HG03060 (cell line): ENCODE measurements at regions not wholly inside any gene's neighbourhood (a gene's known extent, or its start where the extent isn't known, plus 50 kb on each side); places are given as distances from the start of the nearest gene placed in this dataset.

Experiments used
- ATAC-seq: cut with Tn5 transposase; IDR thresholded peaks from one replicate; pipeline ENCODE4 v1.9.1; 2021; ENCODE audit warnings: low read depth, moderate number of reproducible peaks; ENCODE audit not compliant: unreplicated experiment

- ATAC-seq, result no peak
Observed at GRCh38 chr1:244191581-244191980, 140.5 kb downstream of the ZBTB18 start.

- ATAC-seq, result no peak
Observed at GRCh38 chr1:244192325-244192724, 141.2 kb downstream of the ZBTB18 start.

GRCh38 chr1:244196571-244197285, 145.6 kb downstream of the ZBTB18 start:
- no peak for ATAC-seq

- ATAC-seq, result no peak
Observed at GRCh38 chr1:244197851-244198375, 146.8 kb downstream of the ZBTB18 start.

- no peak for ATAC-seq
Observed at GRCh38 chr1:244199902-244200301, 148.8 kb downstream of the ZBTB18 start.

- ATAC-seq, result no peak
Observed at GRCh38 chr1:244200596-244200995, 149.5 kb downstream of the ZBTB18 start.

- no peak for ATAC-seq
Observed at GRCh38 chr1:244201750-244202149, 150.7 kb downstream of the ZBTB18 start.

- no peak for ATAC-seq
Observed at GRCh38 chr1:244204004-244204403, 152.9 kb downstream of the ZBTB18 start.

- no peak for ATAC-seq
Observed at GRCh38 chr1:244205171-244205570, 154.1 kb downstream of the ZBTB18 start.

GRCh38 chr1:244205906-244206305, 154.8 kb downstream of the ZBTB18 start:
- no peak for ATAC-seq

GRCh38 chr1:244207042-244207934, 156.2 kb downstream of the ZBTB18 start:
- no peak for ATAC-seq

GRCh38 chr1:244207935-244208244, 156.8 kb downstream of the ZBTB18 start:
- no peak for ATAC-seq

GRCh38 chr1:244209955-244210354, 158.9 kb downstream of the ZBTB18 start:
- ATAC-seq, result no peak

- no peak for ATAC-seq
Observed at GRCh38 chr1:244210884-244211558, 159.9 kb downstream of the ZBTB18 start.

GRCh38 chr1:244211559-244211944, 160.5 kb downstream of the ZBTB18 start:
- ATAC-seq, result no peak

- no peak for ATAC-seq
Observed at GRCh38 chr1:244212219-244212618, 161.1 kb downstream of the ZBTB18 start.

GRCh38 chr1:244212797-244213475, 161.9 kb downstream of the ZBTB18 start:
- no peak for ATAC-seq

GRCh38 chr1:244214009-244214967, 163.2 kb downstream of the ZBTB18 start:
- ATAC-seq, result no peak

GRCh38 chr1:244216836-244217235, 165.8 kb downstream of the ZBTB18 start:
- no peak for ATAC-seq
